B cell (primary cell): ENCODE measurements at regions not wholly inside any gene's neighbourhood (a gene's known extent, or its start where the extent isn't known, plus 50 kb on each side); places are given as distances from the start of the nearest gene placed in this dataset.

ENCODE experiments used
- ATAC-seq: fragments of 200-7000 bp; cut with Tn5 transposase; one replicate; pipeline ENCODE4 v1.10.0; 2021; ENCODE audit warnings: low read depth, mild to moderate bottlenecking, moderate number of reproducible peaks, moderate library complexity
- CTCF ChIA-PET: fragments of 350-600 bp; sonication (Branson Sonifier 250); formaldehyde crosslinking; loops from one replicate; lab custom pipeline; 2021; ENCODE audit warnings: antibody characterized with exemption, inconsistent platforms; lab: Charles Lee
- POLR2A ChIA-PET: fragments of 350-600 bp; sonication (Branson Sonifier 250); formaldehyde crosslinking; loops from one replicate; lab custom pipeline; 2021; ENCODE audit warnings: antibody characterized with exemption; lab: Charles Lee
- DNase-seq: peaks from one replicate; pipeline ENCODE4 v3.0.0; 2013
- H2AFZ ChIP-seq: 2 replicates; pipeline ENCODE4 v1.6.1; 2012; ENCODE audit warnings: mild to moderate bottlenecking, low read depth, low read length; ENCODE audit not compliant: insufficient read depth, poor library complexity, severe bottlenecking
- H3K27ac ChIP-seq, 2 donors: 1 replicate in 1 of 2; 2 replicates in 1 of 2; pipeline ENCODE4 v1.5.1; 2012 to 2013; ENCODE audit warnings: low read length in 2 of 2, mild to moderate bottlenecking in 2 of 2, moderate library complexity in 1 of 2
- H3K27me3 ChIP-seq, 4 experiments: fragments of 200-600 bp in 1 of 4; sonication (generic) in 1 of 4; replicated peaks in 1 of 4; 1 replicate in 2 of 4; 2 replicates in 2 of 4; pipeline versions ENCODE4 v1.6.1 to v1.7.0; 2013 to 2016; ENCODE audit warnings: low read length in 3 of 4, mild to moderate bottlenecking in 2 of 4, mixed read lengths in 1 of 4, moderate library complexity in 1 of 4; ENCODE audit not compliant: insufficient read depth in 4 of 4, control insufficient read depth in 3 of 4; ENCODE audit errors: control extremely low read depth in 1 of 4
- H3K36me3 ChIP-seq, 2 experiments: replicated peaks in 1 of 2; 1 replicate in 1 of 2; 2 replicates in 1 of 2; pipeline versions ENCODE4 v1.6.1 to v1.7.1; 2013; ENCODE audit warnings: low read length in 1 of 2; ENCODE audit not compliant: insufficient read depth in 2 of 2, control insufficient read depth in 1 of 2; ENCODE audit errors: control extremely low read depth in 1 of 2, extremely low read depth in 1 of 2
- H3K4me1 ChIP-seq, 2 donors: fragments of 200-600 bp in 1 of 2; sonication (generic) in 1 of 2; 1 replicate in 1 of 2; 2 replicates in 1 of 2; pipeline versions ENCODE4 v1.5.1 to v1.6.1; 2013 to 2017; ENCODE audit warnings: low read length in 2 of 2; ENCODE audit not compliant: control insufficient read depth in 2 of 2, insufficient read depth in 2 of 2
- H3K4me2 ChIP-seq: replicated peaks from 2 replicates; pipeline ENCODE3; 2012; ENCODE audit warnings: mild to moderate bottlenecking, low read depth, low read length; ENCODE audit not compliant: poor library complexity, severe bottlenecking
- H3K4me3 ChIP-seq, 5 experiments: fragments of 200-600 bp in 1 of 5; sonication (generic) in 1 of 5; 1 replicate in 3 of 5; 2 replicates in 2 of 5; pipeline versions ENCODE4 v1.5.1 to v1.7.0; 2011 to 2016; ENCODE audit warnings: low read length in 4 of 5, mild to moderate bottlenecking in 4 of 5, low read depth in 2 of 5, control low read depth in 1 of 5, moderate library complexity in 1 of 5; ENCODE audit not compliant: insufficient read depth in 1 of 5; ENCODE audit errors: control extremely low read depth in 1 of 5, extremely low read depth in 1 of 5
- H3K79me2 ChIP-seq: fragments of 200-600 bp; sonication (generic); one replicate; pipeline ENCODE4 v1.6.0; 2016; ENCODE audit warnings: low read length; ENCODE audit not compliant: control insufficient read depth, insufficient read depth
- H3K9ac ChIP-seq: fragments of 200-600 bp; sonication (generic); 2 replicates; pipeline ENCODE4 v1.6.1; 2017; ENCODE audit warnings: mild to moderate bottlenecking, low read length, moderate library complexity
- H3K9me3 ChIP-seq, 3 donors: one replicate each; pipeline versions ENCODE4 v1.6.1 to v1.7.1; 2013; ENCODE audit warnings: low read length in 2 of 3; ENCODE audit not compliant: control insufficient read depth in 2 of 3, insufficient read depth in 1 of 3; ENCODE audit errors: control extremely low read depth in 1 of 3
- H4K20me1 ChIP-seq: 2 replicates; pipeline ENCODE4 v1.6.0; 2012; ENCODE audit warnings: mild to moderate bottlenecking, low read length; ENCODE audit not compliant: insufficient read depth, control insufficient read depth, poor library complexity, severe bottlenecking
- H3K27ac Mint-ChIP-seq: one replicate; pipeline ENCODE4 v1.8.0; 2021; ENCODE audit warnings: mixed read lengths
- H3K27me3 Mint-ChIP-seq: one replicate; pipeline ENCODE4 v1.8.0; 2021; ENCODE audit warnings: mixed read lengths
- H3K4me1 Mint-ChIP-seq: one replicate; pipeline ENCODE4 v1.8.0; 2021; ENCODE audit warnings: mixed read lengths
- H3K4me3 Mint-ChIP-seq: one replicate; pipeline ENCODE4 v1.8.0; 2021; ENCODE audit warnings: mixed read lengths
- H3K9me3 Mint-ChIP-seq: one replicate; pipeline ENCODE4 v1.8.0; 2022; ENCODE audit warnings: mixed read lengths; ENCODE audit not compliant: insufficient read depth
- CTCF ChIP-seq: fragments of 200-600 bp; IDR thresholded peaks from one replicate; pipeline ENCODE4 v1.8.0; 2022; ENCODE audit warnings: antibody characterized with exemption, mild to moderate bottlenecking
- EZH2 ChIP-seq: IDR thresholded peaks from 2 replicates; pipeline ENCODE4 v1.6.1; 2012; ENCODE audit warnings: borderline replicate concordance, low read depth, mild to moderate bottlenecking, moderate library complexity, low read length; ENCODE audit not compliant: insufficient read depth, poor library complexity, severe bottlenecking
- WGBS: methylation state at CpG from one replicate; pipeline ENCODE4 v1.1.5; 2013; ENCODE audit warnings: missing lambda C conversion rate; ENCODE audit not compliant: insufficient coverage; 5-methylcytosine and 5-hydroxymethylcytosine counted together
- intact Hi-C: fragments of 100-400 bp; cut with micrococcal nuclease; formaldehyde crosslinking; loops from one replicate; pipeline ENCODE4 v1.10.0; 2022

GRCh38 chr2:221629468-221629867 lies 57.4 kb upstream of the EPHA4 start:
- no peaks in the 10 kb centered on the region for H3K4me1 ChIP-seq
- H3K4me3 Mint-ChIP-seq: no peak overlapping the region
- no peak overlapping the region for H3K27ac ChIP-seq
- H3K9ac ChIP-seq: no peak overlapping the region
- no peak for DNase-seq
- H3K4me1 Mint-ChIP-seq: no peaks in the 10 kb centered on the region
- POLR2A ChIA-PET: no interaction called here
- H4K20me1 ChIP-seq: no peaks in the 10 kb centered on the region
- H3K27me3 ChIP-seq: no peaks in the 10 kb centered on the region
- H3K79me2 ChIP-seq: no peaks in the 10 kb centered on the region
- ATAC-seq: no peak
- TF ChIP-seq EZH2 (no peak), CTCF (no peak)
- WGBS: 80% methylated on average over 5 of the region's 5 CpGs
- no peaks in the 10 kb centered on the region for H3K9me3 Mint-ChIP-seq
- no peak overlapping the region for H2AFZ ChIP-seq
- peaks cover 2% of the 10 kb centered on the region for H3K27me3 Mint-ChIP-seq
- H3K4me2 ChIP-seq: no peak overlapping the region
- no peaks in the 10 kb centered on the region for H3K36me3 ChIP-seq
- H3K4me3 ChIP-seq: no peak overlapping the region
- no peak overlapping the region for H3K27ac Mint-ChIP-seq
- CTCF ChIA-PET: no interaction called here
- intact Hi-C loops: no loop called here
- no peaks in the 10 kb centered on the region for H3K9me3 ChIP-seq

GRCh38 chr2:221624475-221624874 lies 52.4 kb upstream of the EPHA4 start:
- Mint-ChIP-seq H3K4me1 (no peaks in the 10 kb centered on the region), H3K27me3 (peaks cover 2% of the 10 kb centered on the region), H3K9me3 (no peaks in the 10 kb centered on the region), H3K27ac (no peak overlapping the region), H3K4me3 (no peak overlapping the region)
- TF ChIP-seq CTCF: no peak
- no peak for TF ChIP-seq EZH2
- no peak overlapping the region for H3K4me2 ChIP-seq
- H3K9ac ChIP-seq: no peak overlapping the region
- no peak overlapping the region for H2AFZ ChIP-seq
- CTCF ChIA-PET: no interaction called here
- POLR2A ChIA-PET: no interaction called here
- H3K27me3 ChIP-seq: no peaks in the 10 kb centered on the region
- DNase-seq (no peak), ATAC-seq (no peak)
- WGBS: 80% methylated on average over 1 of the region's 1 CpG
- H3K9me3 ChIP-seq: no peaks in the 10 kb centered on the region
- H3K4me1 ChIP-seq: no peaks in the 10 kb centered on the region
- no peak overlapping the region for H3K27ac ChIP-seq
- intact Hi-C loops: no loop called here
- H3K36me3 ChIP-seq: no peaks in the 10 kb centered on the region
- no peaks in the 10 kb centered on the region for H4K20me1 ChIP-seq
- no peak overlapping the region for H3K4me3 ChIP-seq
- H3K79me2 ChIP-seq: no peaks in the 10 kb centered on the region
